ENCODE measurements at regions not wholly inside any gene's neighbourhood (a gene's known extent, or its start where the extent isn't known, plus 50 kb on each side); places are given as distances from the start of the nearest gene placed in this dataset.

GRCh38 chr2:175730050-175730449 is 272.0 kb downstream of the LNPK start:
- no peak overlapping the region for H3K4me3 ChIP-seq (replicated peaks; ENCODE audit: insufficient read depth, low read length)
- TF ChIP-seq POLR2AphosphoS5 (IDR thresholded peaks at IDR 0.05; ENCODE audit: low read depth), result no peak
- no peak for TF ChIP-seq GABPA (IDR thresholded peaks at IDR 0.05; ENCODE audit: low read depth)
- TF ChIP-seq CTCF (IDR thresholded peaks at IDR 0.05; ENCODE audit: insufficient read depth, low read length), result no peak
- TF ChIP-seq SPI1 (IDR thresholded peaks at IDR 0.05; ENCODE audit: borderline replicate concordance, low read depth), result no peak
- TF ChIP-seq REST (IDR thresholded peaks at IDR 0.05; ENCODE audit: insufficient replicate concordance, low read depth), result no peak
- DNase-seq (ENCODE audit: low read depth in 1 of 2, low spot score in 1 of 2), result no peak
- no peaks in the 10 kb centered on the region for H3K27me3 ChIP-seq (ENCODE audit: insufficient read depth, poor library complexity, severe bottlenecking)
- no peak overlapping the region for H3K27ac ChIP-seq (replicated peaks)

GRCh38 chr2:175729049-175729706 is 272.9 kb downstream of the LNPK start:
- DNase-seq (ENCODE audit: low read depth in 1 of 2, low spot score in 1 of 2), result no peak
- Histone ChIP-seq H3K27ac (replicated peaks) (no peak overlapping the region), H3K4me3 (replicated peaks; ENCODE audit: insufficient read depth, low read length) (no peak overlapping the region), H3K27me3 (ENCODE audit: insufficient read depth, poor library complexity, severe bottlenecking) (no peaks in the 10 kb centered on the region)
- TF ChIP-seq POLR2AphosphoS5 (IDR thresholded peaks at IDR 0.05; ENCODE audit: low read depth) (no peak), CTCF (IDR thresholded peaks at IDR 0.05; ENCODE audit: insufficient read depth, low read length) (no peak), REST (IDR thresholded peaks at IDR 0.05; ENCODE audit: insufficient replicate concordance, low read depth) (no peak), GABPA (IDR thresholded peaks at IDR 0.05; ENCODE audit: low read depth) (no peak), SPI1 (IDR thresholded peaks at IDR 0.05; ENCODE audit: borderline replicate concordance, low read depth) (no peak)

- TF ChIP-seq GABPA (IDR thresholded peaks at IDR 0.05; ENCODE audit: low read depth) (no peak), SPI1 (IDR thresholded peaks at IDR 0.05; ENCODE audit: borderline replicate concordance, low read depth) (no peak), CTCF (IDR thresholded peaks at IDR 0.05; ENCODE audit: insufficient read depth, low read length) (no peak), REST (IDR thresholded peaks at IDR 0.05; ENCODE audit: insufficient replicate concordance, low read depth) (no peak), POLR2AphosphoS5 (IDR thresholded peaks at IDR 0.05; ENCODE audit: low read depth) (no peak)
- H3K4me3 ChIP-seq (replicated peaks; ENCODE audit: insufficient read depth, low read length), result no peak overlapping the region
- H3K27ac ChIP-seq (replicated peaks), result no peak overlapping the region
- H3K27me3 ChIP-seq (ENCODE audit: insufficient read depth, poor library complexity, severe bottlenecking), result no peaks in the 10 kb centered on the region
- no peak for DNase-seq (ENCODE audit: low read depth in 1 of 2, low spot score in 1 of 2)
These were observed 274.0 kb downstream of the LNPK start for GRCh38 chr2:175728032-175728431.

Data from HL-60 (cell line).